OCI-LY1 (cell line): ENCODE measurements at regions not wholly inside any gene's neighbourhood (a gene's known extent, or its start where the extent isn't known, plus 50 kb on each side); places are given as distances from the start of the nearest gene placed in this dataset.

Experiments used
- H2AFZ ChIP-seq: fragments of 200-600 bp; sonication (generic), shearing (Covaris generic); 2 replicates; pipeline ENCODE4 v1.6.0; 2014; ENCODE audit warnings: antibody characterized with exemption, mild to moderate bottlenecking, low read length
- H3F3A ChIP-seq: fragments of 200-600 bp; sonication (generic), shearing (Covaris generic); 2 replicates; pipeline ENCODE4 v1.6.0; 2014; ENCODE audit warnings: mild to moderate bottlenecking, antibody characterized with exemption, low read length, moderate library complexity; ENCODE audit not compliant: insufficient read depth
- H3K27ac ChIP-seq: fragments of 200-600 bp; sonication (generic); 2 replicates; pipeline ENCODE4 v1.5.1; 2014; ENCODE audit warnings: low read length, mixed run types, mild to moderate bottlenecking, low read depth; ENCODE audit not compliant: poor library complexity, severe bottlenecking
- H3K27me3 ChIP-seq: fragments of 200-600 bp; sonication (generic); 2 replicates; pipeline ENCODE4 v1.6.0; 2014; ENCODE audit warnings: antibody characterized with exemption, mild to moderate bottlenecking, low read length, moderate library complexity; ENCODE audit not compliant: insufficient read depth
- H3K36me3 ChIP-seq: fragments of 200-600 bp; sonication (generic); 2 replicates; pipeline ENCODE4 v1.6.1; 2014; ENCODE audit warnings: mild to moderate bottlenecking, antibody characterized with exemption, low read length, moderate library complexity, mixed read lengths; ENCODE audit not compliant: insufficient read depth
- H3K4me1 ChIP-seq: fragments of 200-600 bp; sonication (generic); 2 replicates; pipeline ENCODE4 v1.5.1; 2014; ENCODE audit warnings: mild to moderate bottlenecking, low read length, moderate library complexity; ENCODE audit not compliant: insufficient read depth, severe bottlenecking
- H3K4me2 ChIP-seq: fragments of 200-600 bp; sonication (generic), shearing (Covaris generic); 2 replicates; pipeline ENCODE4 v1.6.1; 2014; ENCODE audit warnings: low read length
- H3K4me3 ChIP-seq: fragments of 200-600 bp; sonication (generic); 2 replicates; pipeline ENCODE4 v1.5.1; 2014; ENCODE audit warnings: low read length, low read depth, mild to moderate bottlenecking, mixed read lengths; ENCODE audit not compliant: poor library complexity, severe bottlenecking
- H3K79me2 ChIP-seq: fragments of 200-600 bp; shearing (Covaris generic); 2 replicates; pipeline ENCODE4 v1.6.1; 2016; ENCODE audit warnings: mixed run types, low read length, mixed read lengths; ENCODE audit not compliant: insufficient read depth
- H3K9ac ChIP-seq: fragments of 200-600 bp; sonication (generic), shearing (Covaris generic); 2 replicates; pipeline ENCODE4 v1.6.1; 2014; ENCODE audit warnings: mild to moderate bottlenecking, low read length, mixed read lengths
- H3K9me2 ChIP-seq: fragments of 200-600 bp; sonication (generic), shearing (Covaris generic); 2 replicates; pipeline ENCODE4 v1.6.1; 2014; ENCODE audit warnings: low read depth, mild to moderate bottlenecking, low read length, mixed read lengths
- H3K9me3 ChIP-seq: fragments of 200-600 bp; shearing (Covaris generic); 2 replicates; pipeline ENCODE4 v1.6.1; 2014; ENCODE audit warnings: low read length, mixed read lengths
- H4K20me1 ChIP-seq: fragments of 200-600 bp; sonication (generic), shearing (Covaris generic); 2 replicates; pipeline ENCODE4 v1.6.0; 2016; ENCODE audit warnings: mild to moderate bottlenecking, low read length; ENCODE audit not compliant: insufficient read depth
- EZH2 ChIP-seq: fragments of 200-600 bp; sonication (generic), shearing (Covaris generic); IDR thresholded peaks from 2 replicates; pipeline ENCODE4 v1.8.0; 2017; ENCODE audit warnings: borderline replicate concordance, mixed run types, mild to moderate bottlenecking, antibody characterized with exemption, low read length, moderate library complexity, mixed read lengths
- TF ChIP-seq, protein P1 (sequence below): fragments of 200-600 bp; sonication (generic), shearing (Covaris generic); IDR thresholded peaks from 2 replicates; pipeline ENCODE4 v1.5.1; 2017; ENCODE audit warnings: mild to moderate bottlenecking, antibody characterized with exemption, low read length, moderate library complexity, mixed read lengths

DNA sequence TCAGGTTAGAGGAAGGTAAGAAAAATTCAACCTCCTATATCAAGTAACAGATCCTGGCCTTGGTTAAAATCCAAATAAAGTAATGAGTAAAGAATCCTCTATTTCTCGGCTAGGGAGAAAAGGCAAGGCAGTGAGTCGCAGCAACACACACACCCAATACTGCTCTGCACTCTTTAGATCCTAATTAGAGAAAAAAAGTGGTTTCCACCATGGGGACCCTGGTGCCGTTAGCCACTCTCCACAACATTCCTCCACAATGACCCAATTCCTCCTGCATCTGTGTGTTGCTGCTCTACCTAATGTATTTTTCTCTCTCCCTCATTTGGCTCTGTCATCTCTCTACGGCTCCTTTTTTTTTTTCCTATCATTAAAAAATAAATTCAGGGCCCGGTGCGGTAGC lies 462.7 kb downstream of the METTL4 start:
- Histone ChIP-seq H2AFZ (no peak overlapping the region), H3K4me2 (no peak overlapping the region), H3K27me3 (no peaks in the 10 kb centered on the region), H3K9me2 (no peaks in the 10 kb centered on the region), H3K27ac (no peak overlapping the region), H3K36me3 (no peaks in the 10 kb centered on the region), H3K9ac (no peak overlapping the region), H3K9me3 (no peaks in the 10 kb centered on the region), H3K4me1 (no peaks in the 10 kb centered on the region), H3F3A (no peaks in the 10 kb centered on the region), H4K20me1 (no peaks in the 10 kb centered on the region), H3K4me3 (no peak overlapping the region), H3K79me2 (no peaks in the 10 kb centered on the region)
- TF ChIP-seq, protein P1, sequence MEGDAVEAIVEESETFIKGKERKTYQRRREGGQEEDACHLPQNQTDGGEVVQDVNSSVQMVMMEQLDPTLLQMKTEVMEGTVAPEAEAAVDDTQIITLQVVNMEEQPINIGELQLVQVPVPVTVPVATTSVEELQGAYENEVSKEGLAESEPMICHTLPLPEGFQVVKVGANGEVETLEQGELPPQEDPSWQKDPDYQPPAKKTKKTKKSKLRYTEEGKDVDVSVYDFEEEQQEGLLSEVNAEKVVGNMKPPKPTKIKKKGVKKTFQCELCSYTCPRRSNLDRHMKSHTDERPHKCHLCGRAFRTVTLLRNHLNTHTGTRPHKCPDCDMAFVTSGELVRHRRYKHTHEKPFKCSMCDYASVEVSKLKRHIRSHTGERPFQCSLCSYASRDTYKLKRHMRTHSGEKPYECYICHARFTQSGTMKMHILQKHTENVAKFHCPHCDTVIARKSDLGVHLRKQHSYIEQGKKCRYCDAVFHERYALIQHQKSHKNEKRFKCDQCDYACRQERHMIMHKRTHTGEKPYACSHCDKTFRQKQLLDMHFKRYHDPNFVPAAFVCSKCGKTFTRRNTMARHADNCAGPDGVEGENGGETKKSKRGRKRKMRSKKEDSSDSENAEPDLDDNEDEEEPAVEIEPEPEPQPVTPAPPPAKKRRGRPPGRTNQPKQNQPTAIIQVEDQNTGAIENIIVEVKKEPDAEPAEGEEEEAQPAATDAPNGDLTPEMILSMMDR: no peak
- no peak for TF ChIP-seq EZH2

DNA sequence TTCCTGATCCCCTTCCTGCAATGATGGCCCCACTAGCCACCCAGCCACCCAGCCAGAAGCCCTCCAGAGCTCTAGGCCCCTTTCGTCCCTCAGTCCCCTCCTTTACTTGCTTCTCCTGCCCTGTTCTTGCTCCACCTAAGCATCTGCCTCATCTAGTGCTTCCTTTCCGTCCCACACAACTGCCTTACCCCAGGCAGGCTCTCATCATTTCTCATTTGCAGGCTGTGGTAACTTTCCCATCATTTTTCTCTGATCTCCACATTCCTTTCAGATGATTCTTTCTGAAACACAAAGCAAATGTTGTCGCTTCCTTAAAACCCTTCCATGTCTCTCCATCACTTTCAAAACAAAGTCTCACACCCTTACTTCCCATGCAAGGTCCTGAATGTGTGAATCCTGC lies 459.8 kb downstream of the METTL4 start:
- Histone ChIP-seq H3K4me1 (no peaks in the 10 kb centered on the region), H3K4me3 (no peak overlapping the region), H3K79me2 (no peaks in the 10 kb centered on the region), H2AFZ (no peak overlapping the region), H3K27ac (no peak overlapping the region), H3K27me3 (no peaks in the 10 kb centered on the region), H3K9me2 (no peaks in the 10 kb centered on the region), H3F3A (no peaks in the 10 kb centered on the region), H3K9ac (no peak overlapping the region), H3K36me3 (no peaks in the 10 kb centered on the region), H4K20me1 (no peaks in the 10 kb centered on the region), H3K4me2 (no peak overlapping the region), H3K9me3 (no peaks in the 10 kb centered on the region)
- no peak for TF ChIP-seq EZH2
- TF ChIP-seq, protein P1: no peak

DNA sequence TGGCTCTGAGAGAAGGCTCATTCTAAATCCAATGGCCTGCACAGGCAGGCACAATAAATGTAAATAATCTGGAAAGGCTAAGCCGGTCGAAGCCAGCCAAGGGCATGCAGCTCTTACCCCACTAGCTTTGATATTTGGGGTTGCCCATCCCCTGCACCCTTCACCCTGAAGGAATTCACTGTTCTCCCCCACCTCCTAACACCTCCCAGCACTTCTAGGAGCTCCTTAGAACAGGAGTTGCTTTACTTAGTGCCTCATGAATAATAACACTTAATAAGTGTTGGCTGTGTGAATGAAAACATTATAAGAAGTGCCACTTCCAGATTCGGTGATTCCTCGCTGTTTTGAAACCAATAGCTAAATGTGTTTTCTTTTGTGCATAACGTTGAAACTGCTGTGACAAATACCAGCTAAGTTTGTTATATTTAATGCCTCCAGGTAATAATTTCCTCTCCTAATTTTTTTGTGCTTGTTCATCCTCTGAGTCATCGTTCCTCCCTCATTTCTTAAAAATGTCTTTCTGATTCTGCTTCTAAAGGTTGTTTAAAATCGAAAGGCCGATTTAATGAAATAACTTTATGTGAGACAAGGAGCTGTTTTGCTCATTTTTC lies 458.8 kb downstream of the METTL4 start:
- Histone ChIP-seq H3K4me3 (no peak overlapping the region), H3K9me3 (no peaks in the 10 kb centered on the region), H3K9me2 (no peaks in the 10 kb centered on the region), H3F3A (no peaks in the 10 kb centered on the region), H3K27ac (no peak overlapping the region), H3K4me2 (no peak overlapping the region), H3K79me2 (no peaks in the 10 kb centered on the region), H3K36me3 (no peaks in the 10 kb centered on the region), H4K20me1 (no peaks in the 10 kb centered on the region), H3K4me1 (no peaks in the 10 kb centered on the region), H2AFZ (no peak overlapping the region), H3K27me3 (no peaks in the 10 kb centered on the region), H3K9ac (no peak overlapping the region)
- TF ChIP-seq, protein P1: no peak
- no peak for TF ChIP-seq EZH2
